Neural cell (in vitro differentiated cells): ENCODE measurements at regions not wholly inside any gene's neighbourhood (a gene's known extent, or its start where the extent isn't known, plus 50 kb on each side); places are given as distances from the start of the nearest gene placed in this dataset.

Experiments
- EP300 ChIP-seq: fragments of 450-650 bp; conservative IDR thresholded peaks from 2 replicates; pipeline ENCODE4 v1.6.1; 2014; ENCODE audit warnings: antibody characterized with exemption, mild to moderate bottlenecking, moderate library complexity; ENCODE audit not compliant: poor library complexity, severe bottlenecking
- EZH2 ChIP-seq: fragments of 200-600, 300-800 bp; shearing (Covaris generic), sonication (generic); IDR thresholded peaks from 2 replicates; pipeline ENCODE4 v1.6.1; 2014; ENCODE audit warnings: antibody characterized with exemption, low read length, borderline replicate concordance, mild to moderate bottlenecking; ENCODE audit not compliant: insufficient read depth, poor library complexity, severe bottlenecking
- MXI1 ChIP-seq: fragments of 450-650 bp; conservative IDR thresholded peaks from 2 replicates; pipeline ENCODE4 v1.6.1; 2014; ENCODE audit warnings: antibody characterized with exemption, mild to moderate bottlenecking; ENCODE audit not compliant: poor library complexity, severe bottlenecking
- POLR2AphosphoS5 ChIP-seq: IDR thresholded peaks from 2 replicates; pipeline ENCODE4 v1.6.1; 2012
- RAD21 ChIP-seq: fragments of 450-650 bp; conservative IDR thresholded peaks from 2 replicates; pipeline ENCODE4 v1.6.1; 2014; ENCODE audit warnings: antibody characterized with exemption, mild to moderate bottlenecking, moderate library complexity
- TAF1 ChIP-seq: IDR thresholded peaks from 2 replicates; pipeline ENCODE4 v1.6.1; 2012; ENCODE audit warnings: low read depth
- TF ChIP-seq, protein P1 (sequence below): fragments of 450-650 bp; IDR thresholded peaks from 2 replicates; pipeline ENCODE4 v1.5.1; 2014; ENCODE audit warnings: antibody characterized with exemption, mild to moderate bottlenecking, moderate library complexity; ENCODE audit not compliant: poor library complexity, severe bottlenecking
- TF ChIP-seq, protein P2 (sequence below): IDR thresholded peaks from 2 replicates; pipeline ENCODE4 v1.6.1; 2012; ENCODE audit warnings: borderline replicate concordance

DNA sequence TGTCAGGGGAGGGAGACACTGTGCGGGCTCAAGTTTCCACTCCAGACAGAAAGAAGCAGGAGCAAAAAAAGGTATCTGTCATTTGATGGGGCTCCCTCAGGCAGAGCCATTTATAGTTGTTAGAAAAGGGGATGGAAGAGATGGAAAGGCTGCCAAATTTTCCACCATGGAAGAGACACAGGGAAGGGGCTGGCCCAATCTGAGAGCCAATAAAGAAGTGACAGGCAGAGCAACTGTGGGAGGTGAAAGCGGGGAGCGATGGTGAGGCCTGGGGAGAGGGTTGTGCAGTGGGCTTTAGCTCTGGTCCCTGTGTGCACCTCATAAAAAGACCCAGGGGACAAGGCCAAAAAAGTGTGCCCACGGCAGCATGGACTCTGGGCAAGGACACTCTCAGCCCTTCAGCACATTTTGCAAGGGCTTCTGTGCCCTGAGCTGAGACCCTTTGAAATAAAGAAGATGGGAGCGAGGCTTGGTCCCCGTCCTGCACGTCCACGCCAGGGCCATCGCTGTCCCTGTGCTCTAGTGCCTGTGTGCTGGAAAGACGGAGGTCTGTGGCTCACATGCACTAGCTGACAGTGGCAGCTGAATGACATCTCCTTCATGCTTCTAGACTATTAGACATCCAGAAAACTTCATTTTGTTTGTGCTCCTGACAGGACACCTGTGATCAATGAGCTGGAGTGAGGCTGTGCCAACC is 456.7 kb upstream of the HS6ST1 start:
- TF ChIP-seq, protein P1, sequence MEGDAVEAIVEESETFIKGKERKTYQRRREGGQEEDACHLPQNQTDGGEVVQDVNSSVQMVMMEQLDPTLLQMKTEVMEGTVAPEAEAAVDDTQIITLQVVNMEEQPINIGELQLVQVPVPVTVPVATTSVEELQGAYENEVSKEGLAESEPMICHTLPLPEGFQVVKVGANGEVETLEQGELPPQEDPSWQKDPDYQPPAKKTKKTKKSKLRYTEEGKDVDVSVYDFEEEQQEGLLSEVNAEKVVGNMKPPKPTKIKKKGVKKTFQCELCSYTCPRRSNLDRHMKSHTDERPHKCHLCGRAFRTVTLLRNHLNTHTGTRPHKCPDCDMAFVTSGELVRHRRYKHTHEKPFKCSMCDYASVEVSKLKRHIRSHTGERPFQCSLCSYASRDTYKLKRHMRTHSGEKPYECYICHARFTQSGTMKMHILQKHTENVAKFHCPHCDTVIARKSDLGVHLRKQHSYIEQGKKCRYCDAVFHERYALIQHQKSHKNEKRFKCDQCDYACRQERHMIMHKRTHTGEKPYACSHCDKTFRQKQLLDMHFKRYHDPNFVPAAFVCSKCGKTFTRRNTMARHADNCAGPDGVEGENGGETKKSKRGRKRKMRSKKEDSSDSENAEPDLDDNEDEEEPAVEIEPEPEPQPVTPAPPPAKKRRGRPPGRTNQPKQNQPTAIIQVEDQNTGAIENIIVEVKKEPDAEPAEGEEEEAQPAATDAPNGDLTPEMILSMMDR: no peak
- TF ChIP-seq EZH2 (no peak), POLR2AphosphoS5 (no peak), EP300 (no peak), TAF1 (no peak), MXI1 (no peak), RAD21 (no peak)
- TF ChIP-seq, protein P2, sequence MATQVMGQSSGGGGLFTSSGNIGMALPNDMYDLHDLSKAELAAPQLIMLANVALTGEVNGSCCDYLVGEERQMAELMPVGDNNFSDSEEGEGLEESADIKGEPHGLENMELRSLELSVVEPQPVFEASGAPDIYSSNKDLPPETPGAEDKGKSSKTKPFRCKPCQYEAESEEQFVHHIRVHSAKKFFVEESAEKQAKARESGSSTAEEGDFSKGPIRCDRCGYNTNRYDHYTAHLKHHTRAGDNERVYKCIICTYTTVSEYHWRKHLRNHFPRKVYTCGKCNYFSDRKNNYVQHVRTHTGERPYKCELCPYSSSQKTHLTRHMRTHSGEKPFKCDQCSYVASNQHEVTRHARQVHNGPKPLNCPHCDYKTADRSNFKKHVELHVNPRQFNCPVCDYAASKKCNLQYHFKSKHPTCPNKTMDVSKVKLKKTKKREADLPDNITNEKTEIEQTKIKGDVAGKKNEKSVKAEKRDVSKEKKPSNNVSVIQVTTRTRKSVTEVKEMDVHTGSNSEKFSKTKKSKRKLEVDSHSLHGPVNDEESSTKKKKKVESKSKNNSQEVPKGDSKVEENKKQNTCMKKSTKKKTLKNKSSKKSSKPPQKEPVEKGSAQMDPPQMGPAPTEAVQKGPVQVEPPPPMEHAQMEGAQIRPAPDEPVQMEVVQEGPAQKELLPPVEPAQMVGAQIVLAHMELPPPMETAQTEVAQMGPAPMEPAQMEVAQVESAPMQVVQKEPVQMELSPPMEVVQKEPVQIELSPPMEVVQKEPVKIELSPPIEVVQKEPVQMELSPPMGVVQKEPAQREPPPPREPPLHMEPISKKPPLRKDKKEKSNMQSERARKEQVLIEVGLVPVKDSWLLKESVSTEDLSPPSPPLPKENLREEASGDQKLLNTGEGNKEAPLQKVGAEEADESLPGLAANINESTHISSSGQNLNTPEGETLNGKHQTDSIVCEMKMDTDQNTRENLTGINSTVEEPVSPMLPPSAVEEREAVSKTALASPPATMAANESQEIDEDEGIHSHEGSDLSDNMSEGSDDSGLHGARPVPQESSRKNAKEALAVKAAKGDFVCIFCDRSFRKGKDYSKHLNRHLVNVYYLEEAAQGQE: no peak
